ENCODE measurements at regions not wholly inside any gene's neighbourhood (a gene's known extent, or its start where the extent isn't known, plus 50 kb on each side); places are given as distances from the start of the nearest gene placed in this dataset.

DNA sequence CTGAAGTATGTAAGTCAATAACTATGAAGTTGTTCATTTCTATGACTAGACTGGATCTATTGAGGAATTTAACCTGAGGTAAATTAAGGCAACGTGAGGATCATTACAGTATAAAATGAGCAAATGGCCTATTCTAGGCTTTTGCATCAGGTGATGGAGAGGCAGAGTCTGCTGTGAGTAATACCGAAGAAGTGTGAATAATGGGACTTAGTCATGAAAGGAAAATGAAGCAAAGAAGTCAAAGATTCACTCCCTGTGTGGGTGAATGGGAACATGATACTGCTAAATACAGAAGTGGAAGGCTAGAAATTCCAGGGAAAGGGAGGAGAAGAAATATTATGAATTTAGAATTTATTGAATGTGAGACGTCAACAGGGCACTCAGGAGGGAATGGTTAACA, 774.1 kb downstream of the LIG4 start:
- no peak for TF ChIP-seq POLR2A (IDR thresholded peaks at IDR 0.05)
- TF ChIP-seq, protein P1, sequence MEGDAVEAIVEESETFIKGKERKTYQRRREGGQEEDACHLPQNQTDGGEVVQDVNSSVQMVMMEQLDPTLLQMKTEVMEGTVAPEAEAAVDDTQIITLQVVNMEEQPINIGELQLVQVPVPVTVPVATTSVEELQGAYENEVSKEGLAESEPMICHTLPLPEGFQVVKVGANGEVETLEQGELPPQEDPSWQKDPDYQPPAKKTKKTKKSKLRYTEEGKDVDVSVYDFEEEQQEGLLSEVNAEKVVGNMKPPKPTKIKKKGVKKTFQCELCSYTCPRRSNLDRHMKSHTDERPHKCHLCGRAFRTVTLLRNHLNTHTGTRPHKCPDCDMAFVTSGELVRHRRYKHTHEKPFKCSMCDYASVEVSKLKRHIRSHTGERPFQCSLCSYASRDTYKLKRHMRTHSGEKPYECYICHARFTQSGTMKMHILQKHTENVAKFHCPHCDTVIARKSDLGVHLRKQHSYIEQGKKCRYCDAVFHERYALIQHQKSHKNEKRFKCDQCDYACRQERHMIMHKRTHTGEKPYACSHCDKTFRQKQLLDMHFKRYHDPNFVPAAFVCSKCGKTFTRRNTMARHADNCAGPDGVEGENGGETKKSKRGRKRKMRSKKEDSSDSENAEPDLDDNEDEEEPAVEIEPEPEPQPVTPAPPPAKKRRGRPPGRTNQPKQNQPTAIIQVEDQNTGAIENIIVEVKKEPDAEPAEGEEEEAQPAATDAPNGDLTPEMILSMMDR (IDR thresholded peaks at IDR 0.05), result no peak
- no peak for TF ChIP-seq POLR2AphosphoS5 (IDR thresholded peaks at IDR 0.05)
